OCI-LY3 (cell line): ENCODE measurements at regions not wholly inside any gene's neighbourhood (a gene's known extent, or its start where the extent isn't known, plus 50 kb on each side); places are given as distances from the start of the nearest gene placed in this dataset.

Source experiments
- CTCF ChIP-seq: fragments of 200-600, 300-600 bp; sonication (generic); IDR thresholded peaks from 2 replicates; pipeline ENCODE4 v1.5.1; 2014; ENCODE audit warnings: antibody characterized with exemption, low read length, low read depth
- EZH2phosphoT487 ChIP-seq: fragments of 200-600 bp; shearing (Covaris generic); IDR thresholded peaks from 2 replicates; pipeline ENCODE4 v1.6.1; 2018; ENCODE audit warnings: antibody characterized with exemption, mixed run types, low read depth

GRCh38 chr4:175424111-175424510 is 388.0 kb downstream of the GPM6A start:
- no peak for TF ChIP-seq CTCF
- TF ChIP-seq EZH2phosphoT487, result no peak
